Vagina (tissue), 2 donors: ENCODE measurements at regions not wholly inside any gene's neighbourhood (a gene's known extent, or its start where the extent isn't known, plus 50 kb on each side); places are given as distances from the start of the nearest gene placed in this dataset.

Experiments used
- DNase-seq, 2 donors: peaks; one replicate each; pipeline ENCODE4 v3.0.0-alpha.2; 2017; ENCODE audit errors: extremely low spot score in 2 of 2
- H3K27ac ChIP-seq: fragments of 200-600 bp; sonication (generic); one replicate; pipeline ENCODE4 v1.5.1; 2019
- H3K27me3 ChIP-seq: fragments of 200-600 bp; sonication (generic); one replicate; pipeline ENCODE4 v1.5.1; 2019
- H3K36me3 ChIP-seq, 2 donors: fragments of 200-600 bp; sonication (generic); one replicate each; pipeline ENCODE4 v1.5.1; 2017 to 2019
- H3K4me1 ChIP-seq: fragments of 200-600 bp; sonication (generic); one replicate; pipeline ENCODE4 v1.5.1; 2019
- H3K4me3 ChIP-seq, 2 donors: fragments of 200-600 bp; sonication (generic); 1 replicate in 1 of 2; 2 replicates in 1 of 2; pipeline ENCODE4 v1.5.1; 2016 to 2019
- H3K9me3 ChIP-seq: fragments of 200-600 bp; sonication (generic); one replicate; pipeline ENCODE4 v1.5.1; 2019
- POLR2A ChIP-seq, 2 donors: fragments of 450-650 bp; IDR thresholded peaks; one replicate each; pipeline ENCODE4 v1.6.1; 2017; ENCODE audit warnings: antibody characterized with exemption in 2 of 2, mild to moderate bottlenecking in 2 of 2, moderate library complexity in 2 of 2
- POLR2AphosphoS5 ChIP-seq, 2 donors: sonication (generic); formaldehyde crosslinking; IDR thresholded peaks; one replicate each; pipeline ENCODE4 v1.9.0; 2017; ENCODE audit warnings: antibody characterized with exemption in 2 of 2, mild to moderate bottlenecking in 2 of 2, low read depth in 1 of 2; ENCODE audit not compliant: insufficient read depth in 1 of 2
- intact Hi-C: fragments of 100-400 bp; cut with DNase I; formaldehyde crosslinking; loops from one replicate; pipeline ENCODE4 v1.15.1; 2023
- TF ChIP-seq, protein P1 (sequence below), 3 experiments: fragments of 450-650 bp in 2 of 3; fragments of 200-600 bp in 1 of 3; sonication (generic) in 1 of 3; IDR thresholded peaks; one replicate each; pipeline ENCODE4 v1.5.1; 2017 to 2019; ENCODE audit warnings: antibody characterized with exemption in 3 of 3, mild to moderate bottlenecking in 2 of 3, moderate library complexity in 2 of 3

DNA sequence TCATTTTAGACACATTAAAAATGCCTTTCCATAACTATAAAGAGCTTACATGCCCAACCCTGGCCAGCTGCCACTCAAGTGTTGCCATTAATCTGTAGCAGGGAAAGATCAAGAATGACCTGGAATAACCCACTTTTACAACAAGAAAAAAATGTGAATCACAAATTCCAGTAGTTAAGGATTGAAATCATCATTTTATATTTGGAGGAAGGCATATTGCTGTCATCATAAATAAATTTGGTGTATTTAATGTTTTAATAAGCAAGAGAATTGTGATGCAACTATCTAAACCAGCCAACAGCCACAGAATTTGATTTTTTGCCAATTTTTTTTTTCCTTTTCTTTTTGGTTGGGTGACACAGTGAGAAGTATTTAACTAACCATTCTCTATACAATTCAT is 240.0 kb upstream of the SEMA6D start:
- Histone ChIP-seq H3K9me3 (no peaks in the 10 kb centered on the region), H3K4me1 (peaks cover 27% of the 10 kb centered on the region), H3K36me3 (no peaks in the 10 kb centered on the region), H3K4me3 (no peak overlapping the region), H3K27ac (no peak overlapping the region), H3K27me3 (no peaks in the 10 kb centered on the region)
- no peak for DNase-seq
- intact Hi-C loops: no loop called here
- TF ChIP-seq, protein P1, sequence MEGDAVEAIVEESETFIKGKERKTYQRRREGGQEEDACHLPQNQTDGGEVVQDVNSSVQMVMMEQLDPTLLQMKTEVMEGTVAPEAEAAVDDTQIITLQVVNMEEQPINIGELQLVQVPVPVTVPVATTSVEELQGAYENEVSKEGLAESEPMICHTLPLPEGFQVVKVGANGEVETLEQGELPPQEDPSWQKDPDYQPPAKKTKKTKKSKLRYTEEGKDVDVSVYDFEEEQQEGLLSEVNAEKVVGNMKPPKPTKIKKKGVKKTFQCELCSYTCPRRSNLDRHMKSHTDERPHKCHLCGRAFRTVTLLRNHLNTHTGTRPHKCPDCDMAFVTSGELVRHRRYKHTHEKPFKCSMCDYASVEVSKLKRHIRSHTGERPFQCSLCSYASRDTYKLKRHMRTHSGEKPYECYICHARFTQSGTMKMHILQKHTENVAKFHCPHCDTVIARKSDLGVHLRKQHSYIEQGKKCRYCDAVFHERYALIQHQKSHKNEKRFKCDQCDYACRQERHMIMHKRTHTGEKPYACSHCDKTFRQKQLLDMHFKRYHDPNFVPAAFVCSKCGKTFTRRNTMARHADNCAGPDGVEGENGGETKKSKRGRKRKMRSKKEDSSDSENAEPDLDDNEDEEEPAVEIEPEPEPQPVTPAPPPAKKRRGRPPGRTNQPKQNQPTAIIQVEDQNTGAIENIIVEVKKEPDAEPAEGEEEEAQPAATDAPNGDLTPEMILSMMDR (IDR thresholded peaks at IDR 0.05): no peak
- no peak for TF ChIP-seq POLR2AphosphoS5 (IDR thresholded peaks at IDR 0.05; ENCODE audit: insufficient read depth in 1 of 2, low read depth in 1 of 2)
- no peak for TF ChIP-seq POLR2A (IDR thresholded peaks at IDR 0.05)

DNA sequence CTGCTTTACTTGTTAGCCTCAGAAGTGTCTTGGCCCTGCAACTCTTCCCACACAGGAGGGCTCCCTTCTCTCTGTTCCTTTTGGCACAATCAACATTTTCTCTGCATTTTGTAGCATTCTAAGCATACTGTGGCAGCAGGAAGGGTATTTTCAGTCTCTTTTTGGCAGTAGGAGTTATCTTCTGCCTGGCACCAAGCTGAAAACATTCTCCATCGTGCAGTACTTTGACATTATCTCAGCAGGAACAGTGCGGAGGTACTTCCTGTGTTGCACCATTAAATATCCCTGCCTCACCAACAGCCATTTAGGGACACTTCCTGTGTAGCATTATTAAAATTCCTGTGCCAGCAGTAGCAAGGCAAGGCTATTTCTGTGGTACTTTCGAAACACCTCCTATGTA is 233.2 kb upstream of the SEMA6D start:
- no peaks in the 10 kb centered on the region for H3K27me3 ChIP-seq
- no peaks in the 10 kb centered on the region for H3K36me3 ChIP-seq
- no peak overlapping the region for H3K27ac ChIP-seq
- TF ChIP-seq, protein P1 (IDR thresholded peaks at IDR 0.05): no peak
- no peak for TF ChIP-seq POLR2A (IDR thresholded peaks at IDR 0.05)
- no peak for TF ChIP-seq POLR2AphosphoS5 (IDR thresholded peaks at IDR 0.05; ENCODE audit: insufficient read depth in 1 of 2, low read depth in 1 of 2)
- H3K4me3 ChIP-seq: no peak overlapping the region
- H3K4me1 ChIP-seq: no peaks in the 10 kb centered on the region
- DNase-seq: no peak
- H3K9me3 ChIP-seq: no peaks in the 10 kb centered on the region
- intact Hi-C loops: no loop called here

DNA sequence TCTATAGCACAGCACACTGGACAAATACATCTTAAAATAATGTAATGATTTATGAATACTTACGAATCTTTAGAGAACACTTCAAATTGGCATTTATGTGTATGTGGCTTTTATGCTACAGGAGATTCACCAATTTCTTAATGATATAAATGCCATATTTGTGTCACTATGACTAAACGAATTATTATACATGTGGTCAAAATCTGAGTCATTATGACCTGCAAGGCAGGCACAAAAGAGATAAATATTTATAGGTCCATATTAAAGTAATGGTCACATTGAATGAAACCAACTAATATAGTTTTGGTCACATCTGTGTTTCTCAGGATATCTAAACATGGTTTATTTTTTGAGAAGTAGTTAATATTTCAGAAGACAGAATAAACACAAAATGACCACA is 232.3 kb upstream of the SEMA6D start:
- no peak overlapping the region for H3K4me3 ChIP-seq
- no peak overlapping the region for H3K27ac ChIP-seq
- H3K4me1 ChIP-seq: no peaks in the 10 kb centered on the region
- H3K27me3 ChIP-seq: no peaks in the 10 kb centered on the region
- DNase-seq: no peak
- TF ChIP-seq, protein P1 (IDR thresholded peaks at IDR 0.05): no peak
- TF ChIP-seq POLR2AphosphoS5 (IDR thresholded peaks at IDR 0.05; ENCODE audit: insufficient read depth in 1 of 2, low read depth in 1 of 2) (no peak), POLR2A (IDR thresholded peaks at IDR 0.05) (no peak)
- intact Hi-C loops: no loop called here
- no peaks in the 10 kb centered on the region for H3K36me3 ChIP-seq
- no peaks in the 10 kb centered on the region for H3K9me3 ChIP-seq

DNA sequence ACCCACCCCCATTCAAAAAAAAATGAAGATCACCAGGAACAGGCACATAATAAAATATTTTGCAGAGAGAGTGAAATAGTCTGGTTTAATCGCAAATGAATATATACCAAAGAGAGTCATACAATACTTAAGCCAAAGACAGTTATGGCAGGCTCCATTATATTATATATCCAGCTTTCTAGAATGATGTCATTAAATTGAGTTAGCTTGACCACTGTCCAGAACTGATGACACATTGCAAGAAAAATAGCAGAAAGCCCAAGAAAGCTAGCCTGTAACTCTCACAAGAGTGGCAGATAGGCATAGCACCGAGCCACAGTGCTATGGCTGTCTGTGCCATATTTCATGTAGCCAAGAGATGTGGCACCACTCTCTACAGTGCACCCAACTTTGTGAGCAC is 231.9 kb upstream of the SEMA6D start:
- Histone ChIP-seq H3K27ac (no peak overlapping the region), H3K27me3 (no peaks in the 10 kb centered on the region), H3K9me3 (no peaks in the 10 kb centered on the region), H3K4me3 (no peak overlapping the region), H3K4me1 (no peaks in the 10 kb centered on the region), H3K36me3 (no peaks in the 10 kb centered on the region)
- intact Hi-C loops: no loop called here
- DNase-seq: no peak
- TF ChIP-seq, protein P1 (IDR thresholded peaks at IDR 0.05): no peak
- TF ChIP-seq POLR2A (IDR thresholded peaks at IDR 0.05): no peak
- TF ChIP-seq POLR2AphosphoS5 (IDR thresholded peaks at IDR 0.05; ENCODE audit: insufficient read depth in 1 of 2, low read depth in 1 of 2): no peak

DNA sequence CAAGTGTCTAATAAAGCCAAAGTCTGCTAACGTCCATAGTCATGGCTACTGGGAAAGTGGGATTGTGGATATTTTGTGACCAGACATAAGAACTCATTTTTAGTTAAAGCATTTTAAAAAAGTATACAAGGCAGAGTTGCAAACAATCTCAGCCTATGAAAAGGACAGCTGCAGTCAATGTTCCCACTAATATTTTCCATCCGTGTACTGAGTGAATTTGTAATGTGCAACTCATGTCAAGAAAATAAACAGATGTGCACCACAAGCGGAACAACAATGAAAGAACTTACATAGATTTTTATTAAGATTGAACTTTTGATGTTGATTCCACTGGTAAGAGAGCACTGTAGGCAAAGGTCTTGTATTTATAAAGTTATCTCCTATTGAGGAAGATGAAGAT is 231.3 kb upstream of the SEMA6D start:
- Histone ChIP-seq H3K4me3 (no peak overlapping the region), H3K36me3 (no peaks in the 10 kb centered on the region), H3K27ac (no peak overlapping the region), H3K4me1 (no peaks in the 10 kb centered on the region), H3K9me3 (no peaks in the 10 kb centered on the region), H3K27me3 (no peaks in the 10 kb centered on the region)
- DNase-seq: no peak
- intact Hi-C loops: no loop called here
- TF ChIP-seq POLR2AphosphoS5 (IDR thresholded peaks at IDR 0.05; ENCODE audit: insufficient read depth in 1 of 2, low read depth in 1 of 2) (no peak), POLR2A (IDR thresholded peaks at IDR 0.05) (no peak)
- TF ChIP-seq, protein P1 (IDR thresholded peaks at IDR 0.05): no peak
